ENCODE measurements at regions not wholly inside any gene's neighbourhood (a gene's known extent, or its start where the extent isn't known, plus 50 kb on each side); places are given as distances from the start of the nearest gene placed in this dataset.

GRCh38 chr2:217085543-217085942 lies 225.7 kb upstream of the TNP1 start:
- peaks cover 5% of the 10 kb centered on the region for H3K4me1 ChIP-seq (ENCODE audit: control insufficient read depth, extremely low read depth, insufficient read depth, low read length)
- FAIRE-seq, result no peak
- H3K27ac ChIP-seq (ENCODE audit: control insufficient read depth, insufficient read depth, low read length), result no peak overlapping the region
- no peaks in the 10 kb centered on the region for H4K20me1 ChIP-seq (ENCODE audit: control insufficient read depth, extremely low read depth, insufficient read depth, low read length)
- H3K9me3 ChIP-seq (ENCODE audit: control insufficient read depth, low read depth, low read length), result no peaks in the 10 kb centered on the region
- DNase-seq (ENCODE audit: low read depth, low spot score), result no peak
- no peaks in the 10 kb centered on the region for H3K9me1 ChIP-seq (ENCODE audit: control insufficient read depth, extremely low read depth, insufficient read depth, low read length)
- no peak overlapping the region for H2AFZ ChIP-seq (ENCODE audit: control insufficient read depth, low read length)
- H3K9ac ChIP-seq (ENCODE audit: control insufficient read depth, extremely low read depth, insufficient read depth, low read length), result no peak overlapping the region
- no peak overlapping the region for H3K4me3 ChIP-seq (ENCODE audit: control insufficient read depth in 2 of 3, extremely low read depth in 1 of 3, insufficient read depth in 2 of 3, low read depth in 1 of 3, low read length in 3 of 3)
- H3K4me2 ChIP-seq (ENCODE audit: control insufficient read depth, extremely low read depth, insufficient read depth, low read depth, low read length), result no peak overlapping the region
- TF ChIP-seq EZH2 (IDR thresholded peaks at IDR 0.05; ENCODE audit: low read length), result no peak
- TF ChIP-seq CTCF (optimal IDR thresholded peaks at IDR 0.05 in 1 of 3, IDR thresholded peaks at IDR 0.05 in 1 of 3, conservative IDR thresholded peaks at IDR 0.05 in 1 of 3; ENCODE audit: extremely low read depth in 1 of 3, insufficient read depth in 2 of 3, low read length in 3 of 3), result peak in 1 of 3 experiments; percentile 20
- H3K79me2 ChIP-seq (ENCODE audit: control insufficient read depth, insufficient read depth, low read length), result no peaks in the 10 kb centered on the region
- dilution Hi-C loops (cut with MboI; ENCODE audit: extremely low pct_ligation_motif_present, low sequenced_read_pairs), result no loop called here
- H3K27me3 ChIP-seq (ENCODE audit: control insufficient read depth, extremely low read depth, insufficient read depth, low read length), result no peaks in the 10 kb centered on the region
- H3K36me3 ChIP-seq (ENCODE audit: control insufficient read depth in 2 of 2, extremely low read depth in 1 of 2, insufficient read depth in 2 of 2, low read length in 2 of 2), result no peaks in the 10 kb centered on the region

- TF ChIP-seq EZH2 (IDR thresholded peaks at IDR 0.05; ENCODE audit: low read length) (no peak), CTCF (optimal IDR thresholded peaks at IDR 0.05 in 1 of 3, IDR thresholded peaks at IDR 0.05 in 1 of 3, conservative IDR thresholded peaks at IDR 0.05 in 1 of 3; ENCODE audit: extremely low read depth in 1 of 3, insufficient read depth in 2 of 3, low read length in 3 of 3) (no peak)
- Histone ChIP-seq H3K79me2 (ENCODE audit: control insufficient read depth, insufficient read depth, low read length) (no peaks in the 10 kb centered on the region), H4K20me1 (ENCODE audit: control insufficient read depth, extremely low read depth, insufficient read depth, low read length) (no peaks in the 10 kb centered on the region)
Observed at GRCh38 chr2:217081799-217082198, 221.9 kb upstream of the TNP1 start.

More at GRCh38 chr2:217081799-217082198, 221.9 kb upstream of the TNP1 start:
- FAIRE-seq, result no peak
- DNase-seq (ENCODE audit: low read depth, low spot score), result no peak
- no peaks in the 10 kb centered on the region for H3K36me3 ChIP-seq (ENCODE audit: control insufficient read depth in 2 of 2, extremely low read depth in 1 of 2, insufficient read depth in 2 of 2, low read length in 2 of 2)
- H3K27me3 ChIP-seq (ENCODE audit: control insufficient read depth, extremely low read depth, insufficient read depth, low read length), result no peaks in the 10 kb centered on the region
- no peaks in the 10 kb centered on the region for H3K9me3 ChIP-seq (ENCODE audit: control insufficient read depth, low read depth, low read length)
- H2AFZ ChIP-seq (ENCODE audit: control insufficient read depth, low read length), result no peak overlapping the region
- H3K27ac ChIP-seq (ENCODE audit: control insufficient read depth, insufficient read depth, low read length), result no peak overlapping the region
- dilution Hi-C loops (cut with MboI; ENCODE audit: extremely low pct_ligation_motif_present, low sequenced_read_pairs), result no loop called here
- no peak overlapping the region for H3K4me2 ChIP-seq (ENCODE audit: control insufficient read depth, extremely low read depth, insufficient read depth, low read depth, low read length)
- H3K9me1 ChIP-seq (ENCODE audit: control insufficient read depth, extremely low read depth, insufficient read depth, low read length), result no peaks in the 10 kb centered on the region
- no peak overlapping the region for H3K9ac ChIP-seq (ENCODE audit: control insufficient read depth, extremely low read depth, insufficient read depth, low read length)
- H3K4me1 ChIP-seq (ENCODE audit: control insufficient read depth, extremely low read depth, insufficient read depth, low read length), result peaks cover 8% of the 10 kb centered on the region
- H3K4me3 ChIP-seq (ENCODE audit: control insufficient read depth in 2 of 3, extremely low read depth in 1 of 3, insufficient read depth in 2 of 3, low read depth in 1 of 3, low read length in 3 of 3), result no peak overlapping the region

All from keratinocyte (primary cell).